ENCODE measurements at regions not wholly inside any gene's neighbourhood (a gene's known extent, or its start where the extent isn't known, plus 50 kb on each side); places are given as distances from the start of the nearest gene placed in this dataset.

DNA sequence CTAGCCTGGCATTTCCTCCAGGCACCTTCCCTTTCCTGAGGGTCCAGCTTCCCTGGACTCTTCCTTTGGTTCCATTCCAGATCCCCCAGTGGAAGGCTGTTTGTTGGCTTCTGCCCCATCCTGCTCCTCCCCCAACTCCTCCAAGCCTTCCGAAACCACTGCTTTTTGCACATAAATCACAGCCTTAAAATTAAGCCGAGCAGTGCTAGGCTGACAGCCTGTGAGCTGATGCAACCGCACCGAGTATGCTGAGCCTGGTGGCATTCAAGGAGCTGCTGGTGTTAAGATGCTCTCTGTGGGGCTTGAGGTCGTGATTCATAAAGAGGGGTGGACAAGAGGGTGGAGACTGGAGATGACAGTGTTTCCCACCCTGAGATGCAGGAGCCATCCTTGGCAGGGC lies 266.6 kb upstream of the C1orf174 start:
- CTCF ChIA-PET = no interaction called here

More for the DNA sequence above, 266.6 kb upstream of the C1orf174 start:
- no TSS peak for BruUV-seq (replicated peaks)
- Histone ChIP-seq H4K5ac (ENCODE audit: low read depth, low read length) (no peak overlapping the region), H3K18ac (ENCODE audit: low read depth, low read length) (no peak overlapping the region), H3K27me3 (ENCODE audit: control insufficient read depth, insufficient read depth, low read length) (no peaks in the 10 kb centered on the region), H2BK15ac (ENCODE audit: low read depth, low read length) (no peak overlapping the region), H3K4ac (ENCODE audit: low read depth, low read length) (no peak overlapping the region), H2AK5ac (ENCODE audit: low read depth, low read length) (no peak overlapping the region), H2AK9ac (replicated peaks; ENCODE audit: low read depth, low read length, poor library complexity) (no peak overlapping the region), H3K4me3 (ENCODE audit: insufficient read depth, low read depth, low read length) (no peak overlapping the region), H3K14ac (replicated peaks; ENCODE audit: low read depth, low read length) (no peak overlapping the region), H2AFZ (replicated peaks; ENCODE audit: low read length, poor library complexity) (no peak overlapping the region), H3K4me2 (ENCODE audit: low read depth, low read length) (no peak overlapping the region), H3K36me3 (ENCODE audit: control insufficient read depth, insufficient read depth, low read length) (no peaks in the 10 kb centered on the region), H3K56ac (ENCODE audit: extremely low read depth, insufficient read depth, low read length) (no peak overlapping the region), H3K9me3 (ENCODE audit: control insufficient read depth, insufficient read depth, low read length) (peaks cover 58% of the 10 kb centered on the region), H3K9me1 (ENCODE audit: insufficient read depth, low read length) (no peaks in the 10 kb centered on the region), H4K8ac (ENCODE audit: low read depth in 2 of 2, low read length in 2 of 2) (no peak overlapping the region), H3K4me1 (ENCODE audit: control insufficient read depth, insufficient read depth, low read length) (no peaks in the 10 kb centered on the region), H3K9ac (ENCODE audit: low read depth, low read length) (no peak overlapping the region), H2BK5ac (ENCODE audit: low read depth, low read length, poor library complexity, severe bottlenecking) (no peak overlapping the region), H2BK120ac (ENCODE audit: low read depth, low read length) (no peak overlapping the region), H4K20me1 (ENCODE audit: insufficient read depth, low read length) (no peaks in the 10 kb centered on the region), H3K79me1 (ENCODE audit: low read depth in 1 of 2, low read length in 2 of 2) (no peaks in the 10 kb centered on the region), H2BK20ac (ENCODE audit: low read depth, low read length) (no peak overlapping the region), H3K27ac (ENCODE audit: insufficient read depth, low read length) (no peak overlapping the region), H3K23ac (ENCODE audit: low read depth, low read length) (no peak overlapping the region), H4K91ac (ENCODE audit: insufficient read depth, low read depth, low read length) (no peak overlapping the region)
- intact Hi-C loops (cut with micrococcal nuclease) = no loop called here
- dilution Hi-C loops (cut with HindIII; ENCODE audit: low sequenced_read_pairs, unreplicated experiment) = no loop called here
- TF ChIP-seq, protein P1, sequence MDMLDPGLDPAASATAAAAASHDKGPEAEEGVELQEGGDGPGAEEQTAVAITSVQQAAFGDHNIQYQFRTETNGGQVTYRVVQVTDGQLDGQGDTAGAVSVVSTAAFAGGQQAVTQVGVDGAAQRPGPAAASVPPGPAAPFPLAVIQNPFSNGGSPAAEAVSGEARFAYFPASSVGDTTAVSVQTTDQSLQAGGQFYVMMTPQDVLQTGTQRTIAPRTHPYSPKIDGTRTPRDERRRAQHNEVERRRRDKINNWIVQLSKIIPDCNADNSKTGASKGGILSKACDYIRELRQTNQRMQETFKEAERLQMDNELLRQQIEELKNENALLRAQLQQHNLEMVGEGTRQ (IDR thresholded peaks at IDR 0.05; ENCODE audit: low read depth, low read length) = no peak
- no peak for TF ChIP-seq MAZ (IDR thresholded peaks at IDR 0.05; ENCODE audit: borderline replicate concordance, low read depth, low read length)
- TF ChIP-seq, protein P2, sequence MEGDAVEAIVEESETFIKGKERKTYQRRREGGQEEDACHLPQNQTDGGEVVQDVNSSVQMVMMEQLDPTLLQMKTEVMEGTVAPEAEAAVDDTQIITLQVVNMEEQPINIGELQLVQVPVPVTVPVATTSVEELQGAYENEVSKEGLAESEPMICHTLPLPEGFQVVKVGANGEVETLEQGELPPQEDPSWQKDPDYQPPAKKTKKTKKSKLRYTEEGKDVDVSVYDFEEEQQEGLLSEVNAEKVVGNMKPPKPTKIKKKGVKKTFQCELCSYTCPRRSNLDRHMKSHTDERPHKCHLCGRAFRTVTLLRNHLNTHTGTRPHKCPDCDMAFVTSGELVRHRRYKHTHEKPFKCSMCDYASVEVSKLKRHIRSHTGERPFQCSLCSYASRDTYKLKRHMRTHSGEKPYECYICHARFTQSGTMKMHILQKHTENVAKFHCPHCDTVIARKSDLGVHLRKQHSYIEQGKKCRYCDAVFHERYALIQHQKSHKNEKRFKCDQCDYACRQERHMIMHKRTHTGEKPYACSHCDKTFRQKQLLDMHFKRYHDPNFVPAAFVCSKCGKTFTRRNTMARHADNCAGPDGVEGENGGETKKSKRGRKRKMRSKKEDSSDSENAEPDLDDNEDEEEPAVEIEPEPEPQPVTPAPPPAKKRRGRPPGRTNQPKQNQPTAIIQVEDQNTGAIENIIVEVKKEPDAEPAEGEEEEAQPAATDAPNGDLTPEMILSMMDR (conservative IDR thresholded peaks at IDR 0.05; ENCODE audit: low read depth, low read length) = no peak
- no peak for TF ChIP-seq RCOR1 (IDR thresholded peaks at IDR 0.05; ENCODE audit: insufficient replicate concordance, low read length)
- no peak for TF ChIP-seq SMC3 (IDR thresholded peaks at IDR 0.05; ENCODE audit: low read depth, low read length)
- no peak for TF ChIP-seq BHLHE40 (IDR thresholded peaks at IDR 0.05; ENCODE audit: low read depth, low read length)
- TF ChIP-seq RFX5 (IDR thresholded peaks at IDR 0.05; ENCODE audit: low read depth, low read length) = no peak
- no peak for TF ChIP-seq POLR2A (IDR thresholded peaks at IDR 0.05; ENCODE audit: low read depth, low read length)
- TF ChIP-seq, protein P3, sequence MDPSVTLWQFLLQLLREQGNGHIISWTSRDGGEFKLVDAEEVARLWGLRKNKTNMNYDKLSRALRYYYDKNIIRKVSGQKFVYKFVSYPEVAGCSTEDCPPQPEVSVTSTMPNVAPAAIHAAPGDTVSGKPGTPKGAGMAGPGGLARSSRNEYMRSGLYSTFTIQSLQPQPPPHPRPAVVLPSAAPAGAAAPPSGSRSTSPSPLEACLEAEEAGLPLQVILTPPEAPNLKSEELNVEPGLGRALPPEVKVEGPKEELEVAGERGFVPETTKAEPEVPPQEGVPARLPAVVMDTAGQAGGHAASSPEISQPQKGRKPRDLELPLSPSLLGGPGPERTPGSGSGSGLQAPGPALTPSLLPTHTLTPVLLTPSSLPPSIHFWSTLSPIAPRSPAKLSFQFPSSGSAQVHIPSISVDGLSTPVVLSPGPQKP (IDR thresholded peaks at IDR 0.05; ENCODE audit: borderline replicate concordance, low read depth, low read length) = no peak
- no peak for TF ChIP-seq RAD21 (IDR thresholded peaks at IDR 0.05; ENCODE audit: low read length)
- no peak for TF ChIP-seq CHD1 (IDR thresholded peaks at IDR 0.05; ENCODE audit: low read depth, low read length)
- no peak for TF ChIP-seq MAFK (IDR thresholded peaks at IDR 0.05; ENCODE audit: low read depth, low read length)
- TF ChIP-seq CEBPB (IDR thresholded peaks at IDR 0.05; ENCODE audit: low read depth, low read length) = no peak
- TF ChIP-seq NFE2L2 (IDR thresholded peaks at IDR 0.05; ENCODE audit: low read depth, low read length) = no peak
- TF ChIP-seq FOS (IDR thresholded peaks at IDR 0.05; ENCODE audit: low read depth, low read length) = no peak
- no peak for TF ChIP-seq MXI1 (IDR thresholded peaks at IDR 0.05; ENCODE audit: borderline replicate concordance, low read depth, low read length)
- DNase-seq = no peak
- POLR2A ChIA-PET (ENCODE audit: unreplicated experiment) = no interaction called here
- in situ Hi-C loops (cut with MboI; ENCODE audit: low sequenced_read_pairs) = no loop called here
- ATAC-seq (ENCODE audit: low read depth) = no peak
- no CpG with 5 or more reads among the region's 5 CpGs for WGBS, 2 experiments (ENCODE audit: extremely low coverage in 2 of 2, insufficient read length in 1 of 2)
